SH-SY5Y (cell line): ENCODE measurements at regions not wholly inside any gene's neighbourhood (a gene's known extent, or its start where the extent isn't known, plus 50 kb on each side); places are given as distances from the start of the nearest gene placed in this dataset.

Source experiments
- GATA2 ChIP-seq: IDR thresholded peaks from 2 replicates; pipeline ENCODE4 v1.6.1; 2011; ENCODE audit warnings: mild to moderate bottlenecking, low read depth, low read length
- GATA3 ChIP-seq: IDR thresholded peaks from 2 replicates; pipeline ENCODE4 v1.6.1; 2011; ENCODE audit warnings: low read depth, mild to moderate bottlenecking, low read length, moderate library complexity

GRCh38 chr1:199394856-199395255 is 632.7 kb upstream of the NR5A2 start:
- TF ChIP-seq GATA3 (no peak), GATA2 (no peak)
